OCI-LY1 (cell line): ENCODE measurements at regions not wholly inside any gene's neighbourhood (a gene's known extent, or its start where the extent isn't known, plus 50 kb on each side); places are given as distances from the start of the nearest gene placed in this dataset.

Experiments
- H2AFZ ChIP-seq: fragments of 200-600 bp; sonication (generic), shearing (Covaris generic); 2 replicates; pipeline ENCODE4 v1.6.0; 2014; ENCODE audit warnings: antibody characterized with exemption, mild to moderate bottlenecking, low read length
- H3F3A ChIP-seq: fragments of 200-600 bp; sonication (generic), shearing (Covaris generic); 2 replicates; pipeline ENCODE4 v1.6.0; 2014; ENCODE audit warnings: mild to moderate bottlenecking, antibody characterized with exemption, low read length, moderate library complexity; ENCODE audit not compliant: insufficient read depth
- H3K27ac ChIP-seq: fragments of 200-600 bp; sonication (generic); 2 replicates; pipeline ENCODE4 v1.5.1; 2014; ENCODE audit warnings: low read length, mixed run types, mild to moderate bottlenecking, low read depth; ENCODE audit not compliant: poor library complexity, severe bottlenecking
- H3K27me3 ChIP-seq: fragments of 200-600 bp; sonication (generic); 2 replicates; pipeline ENCODE4 v1.6.0; 2014; ENCODE audit warnings: antibody characterized with exemption, mild to moderate bottlenecking, low read length, moderate library complexity; ENCODE audit not compliant: insufficient read depth
- H3K36me3 ChIP-seq: fragments of 200-600 bp; sonication (generic); 2 replicates; pipeline ENCODE4 v1.6.1; 2014; ENCODE audit warnings: mild to moderate bottlenecking, antibody characterized with exemption, low read length, moderate library complexity, mixed read lengths; ENCODE audit not compliant: insufficient read depth
- H3K4me1 ChIP-seq: fragments of 200-600 bp; sonication (generic); 2 replicates; pipeline ENCODE4 v1.5.1; 2014; ENCODE audit warnings: mild to moderate bottlenecking, low read length, moderate library complexity; ENCODE audit not compliant: insufficient read depth, severe bottlenecking
- H3K4me2 ChIP-seq: fragments of 200-600 bp; sonication (generic), shearing (Covaris generic); 2 replicates; pipeline ENCODE4 v1.6.1; 2014; ENCODE audit warnings: low read length
- H3K4me3 ChIP-seq: fragments of 200-600 bp; sonication (generic); 2 replicates; pipeline ENCODE4 v1.5.1; 2014; ENCODE audit warnings: low read length, low read depth, mild to moderate bottlenecking, mixed read lengths; ENCODE audit not compliant: poor library complexity, severe bottlenecking
- H3K79me2 ChIP-seq: fragments of 200-600 bp; shearing (Covaris generic); 2 replicates; pipeline ENCODE4 v1.6.1; 2016; ENCODE audit warnings: mixed run types, low read length, mixed read lengths; ENCODE audit not compliant: insufficient read depth
- H3K9ac ChIP-seq: fragments of 200-600 bp; sonication (generic), shearing (Covaris generic); 2 replicates; pipeline ENCODE4 v1.6.1; 2014; ENCODE audit warnings: mild to moderate bottlenecking, low read length, mixed read lengths
- H3K9me2 ChIP-seq: fragments of 200-600 bp; sonication (generic), shearing (Covaris generic); 2 replicates; pipeline ENCODE4 v1.6.1; 2014; ENCODE audit warnings: low read depth, mild to moderate bottlenecking, low read length, mixed read lengths
- H3K9me3 ChIP-seq: fragments of 200-600 bp; shearing (Covaris generic); 2 replicates; pipeline ENCODE4 v1.6.1; 2014; ENCODE audit warnings: low read length, mixed read lengths
- H4K20me1 ChIP-seq: fragments of 200-600 bp; sonication (generic), shearing (Covaris generic); 2 replicates; pipeline ENCODE4 v1.6.0; 2016; ENCODE audit warnings: mild to moderate bottlenecking, low read length; ENCODE audit not compliant: insufficient read depth
- CTCF ChIP-seq: fragments of 200-600 bp; sonication (generic), shearing (Covaris generic); IDR thresholded peaks from 2 replicates; pipeline ENCODE4 v1.5.1; 2017; ENCODE audit warnings: mild to moderate bottlenecking, antibody characterized with exemption, low read length, moderate library complexity, mixed read lengths
- EZH2 ChIP-seq: fragments of 200-600 bp; sonication (generic), shearing (Covaris generic); IDR thresholded peaks from 2 replicates; pipeline ENCODE4 v1.8.0; 2017; ENCODE audit warnings: borderline replicate concordance, mixed run types, mild to moderate bottlenecking, antibody characterized with exemption, low read length, moderate library complexity, mixed read lengths

GRCh38 chr6:169064194-169064593, 189.5 kb downstream of the THBS2 start:
- Histone ChIP-seq H3K27ac (no peak overlapping the region), H3K27me3 (no peaks in the 10 kb centered on the region), H3K4me2 (no peak overlapping the region), H3K4me1 (no peaks in the 10 kb centered on the region), H3K4me3 (no peak overlapping the region), H3K9me3 (no peaks in the 10 kb centered on the region), H3K9ac (no peak overlapping the region), H3K36me3 (no peaks in the 10 kb centered on the region), H2AFZ (no peak overlapping the region), H4K20me1 (no peaks in the 10 kb centered on the region), H3K9me2 (no peaks in the 10 kb centered on the region), H3K79me2 (no peaks in the 10 kb centered on the region), H3F3A (no peaks in the 10 kb centered on the region)
- TF ChIP-seq EZH2 (no peak), CTCF (no peak)

GRCh38 chr6:169062272-169062671, 191.4 kb downstream of the THBS2 start:
- no peaks in the 10 kb centered on the region for H3K36me3 ChIP-seq
- no peak overlapping the region for H3K4me2 ChIP-seq
- TF ChIP-seq EZH2 (no peak), CTCF (no peak)
- H3K9me3 ChIP-seq: no peaks in the 10 kb centered on the region
- H3K27ac ChIP-seq: no peak overlapping the region
- H2AFZ ChIP-seq: no peak overlapping the region
- no peak overlapping the region for H3K9ac ChIP-seq
- no peaks in the 10 kb centered on the region for H3K27me3 ChIP-seq
- no peaks in the 10 kb centered on the region for H3K9me2 ChIP-seq
- no peaks in the 10 kb centered on the region for H4K20me1 ChIP-seq
- H3F3A ChIP-seq: no peaks in the 10 kb centered on the region
- H3K4me1 ChIP-seq: no peaks in the 10 kb centered on the region
- H3K79me2 ChIP-seq: no peaks in the 10 kb centered on the region
- no peak overlapping the region for H3K4me3 ChIP-seq

- Histone ChIP-seq H3K9me3 (no peaks in the 10 kb centered on the region), H2AFZ (no peak overlapping the region), H3K4me2 (no peak overlapping the region), H4K20me1 (no peaks in the 10 kb centered on the region), H3K27me3 (no peaks in the 10 kb centered on the region), H3K9me2 (no peaks in the 10 kb centered on the region), H3F3A (no peaks in the 10 kb centered on the region), H3K4me3 (no peak overlapping the region), H3K9ac (no peak overlapping the region), H3K27ac (no peak overlapping the region), H3K36me3 (no peaks in the 10 kb centered on the region), H3K79me2 (no peaks in the 10 kb centered on the region), H3K4me1 (no peaks in the 10 kb centered on the region)
- TF ChIP-seq EZH2: no peak
- no peak for TF ChIP-seq CTCF
Measured at GRCh38 chr6:169058634-169059033, 195.0 kb downstream of the THBS2 start.
